Left ventricle myocardium inferior (tissue), 1 donor: ENCODE measurements at regions not wholly inside any gene's neighbourhood (a gene's known extent, or its start where the extent isn't known, plus 50 kb on each side); places are given as distances from the start of the nearest gene placed in this dataset.

Experiments
- DNase-seq: peaks from one replicate; pipeline ENCODE4 v3.0.0-alpha.2; 2020
- H3K27ac ChIP-seq: fragments of 200-600 bp; replicated peaks from 2 replicates; pipeline ENCODE4 v1.8.0; 2021
- H3K27me3 ChIP-seq: fragments of 200-600 bp; 2 replicates; pipeline ENCODE4 v1.8.0; 2021; ENCODE audit warnings: low read depth
- H3K36me3 ChIP-seq: fragments of 200-600 bp; 2 replicates; pipeline ENCODE4 v1.8.0; 2021
- H3K4me1 ChIP-seq: fragments of 200-600 bp; 2 replicates; pipeline ENCODE4 v1.8.0; 2021
- H3K4me3 ChIP-seq: fragments of 200-600 bp; 2 replicates; pipeline ENCODE4 v1.8.0; 2021; ENCODE audit warnings: mild to moderate bottlenecking, moderate library complexity
- H3K9me3 ChIP-seq: fragments of 200-600 bp; replicated peaks from 2 replicates; pipeline ENCODE4 v1.8.0; 2021
- CTCF ChIP-seq: fragments of 200-600 bp; IDR thresholded peaks from 2 replicates; pipeline ENCODE4 v1.8.0; 2021; ENCODE audit warnings: antibody characterized with exemption, mild to moderate bottlenecking, borderline replicate concordance
- intact Hi-C: fragments of 100-400 bp; cut with micrococcal nuclease; formaldehyde crosslinking; loops from one replicate; pipeline ENCODE4 v1.11.0; 2022
- donor health status: DM: no; HTN: yes; CAD: no; lungs with severe emphysema.

GRCh38 chr2:150545916-150546315, 58.4 kb upstream of the RND3 start:
- intact Hi-C loops, result no loop called here
- Histone ChIP-seq H3K4me1 (no peaks in the 10 kb centered on the region), H3K36me3 (no peaks in the 10 kb centered on the region), H3K27me3 (no peaks in the 10 kb centered on the region), H3K27ac (no peak overlapping the region), H3K4me3 (no peak overlapping the region), H3K9me3 (no peaks in the 10 kb centered on the region)
- TF ChIP-seq CTCF, result no peak
- no peak for DNase-seq

DNA sequence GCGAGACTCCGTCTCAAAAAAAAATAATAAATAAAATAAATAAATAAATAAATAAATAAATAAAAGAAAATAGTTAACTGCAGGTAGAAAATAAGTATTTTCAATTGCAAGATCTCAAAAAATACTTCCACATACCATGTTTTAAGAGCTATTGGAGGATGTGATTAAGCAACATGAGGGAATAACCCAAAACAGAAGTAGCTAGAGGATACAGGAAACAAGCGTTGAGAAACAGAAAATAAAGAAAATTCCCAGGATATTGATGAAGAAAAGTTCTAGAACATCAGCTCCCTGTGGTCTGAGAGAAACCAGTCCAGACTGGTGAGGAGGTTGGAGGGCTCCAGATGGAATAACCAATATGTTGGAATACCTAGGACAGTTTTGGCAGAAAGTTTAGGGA, 57.3 kb upstream of the RND3 start:
- Histone ChIP-seq H3K36me3 (no peaks in the 10 kb centered on the region), H3K4me3 (no peak overlapping the region), H3K27ac (no peak overlapping the region), H3K4me1 (no peaks in the 10 kb centered on the region), H3K27me3 (no peaks in the 10 kb centered on the region), H3K9me3 (no peaks in the 10 kb centered on the region)
- intact Hi-C loops, result no loop called here
- no peak for DNase-seq
- TF ChIP-seq CTCF, result no peak

- no peak overlapping the region for H3K27ac ChIP-seq
- no peak for TF ChIP-seq CTCF
- no peak overlapping the region for H3K4me3 ChIP-seq
- intact Hi-C loops, result no loop called here
- H3K9me3 ChIP-seq, result no peaks in the 10 kb centered on the region
- no peaks in the 10 kb centered on the region for H3K36me3 ChIP-seq
- H3K4me1 ChIP-seq, result no peaks in the 10 kb centered on the region
- no peaks in the 10 kb centered on the region for H3K27me3 ChIP-seq
- no peak for DNase-seq
These were observed 55.2 kb upstream of the RND3 start for GRCh38 chr2:150542692-150543091.

DNA sequence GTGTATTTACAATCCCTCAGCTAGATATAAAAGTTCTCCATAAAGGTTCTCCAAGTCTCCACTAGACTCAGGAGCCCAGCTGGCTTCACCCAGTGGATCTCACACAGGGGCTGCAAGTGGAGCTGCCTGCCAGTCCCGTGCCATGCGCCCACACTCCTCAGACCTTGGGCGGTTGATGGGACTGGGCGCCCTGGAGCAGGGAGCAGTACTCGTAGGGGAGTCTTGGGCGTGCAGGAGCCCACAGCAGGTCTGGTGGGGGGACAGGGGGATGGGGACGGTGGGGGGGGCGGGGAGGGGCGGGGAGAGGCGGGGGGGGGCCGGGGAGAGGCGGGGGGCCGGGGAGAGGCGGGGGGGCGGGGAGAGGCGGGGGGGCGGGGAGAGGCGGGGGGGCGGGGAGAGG, 54.7 kb upstream of the RND3 start:
- intact Hi-C loops, result no loop called here
- no peaks in the 10 kb centered on the region for H3K4me1 ChIP-seq
- no peak for DNase-seq
- no peaks in the 10 kb centered on the region for H3K27me3 ChIP-seq
- no peak for TF ChIP-seq CTCF
- no peak overlapping the region for H3K4me3 ChIP-seq
- H3K36me3 ChIP-seq, result no peaks in the 10 kb centered on the region
- no peaks in the 10 kb centered on the region for H3K9me3 ChIP-seq
- H3K27ac ChIP-seq, result no peak overlapping the region

- no peaks in the 10 kb centered on the region for H3K4me1 ChIP-seq
- H3K27me3 ChIP-seq, result no peaks in the 10 kb centered on the region
- no peaks in the 10 kb centered on the region for H3K9me3 ChIP-seq
- no peak overlapping the region for H3K4me3 ChIP-seq
- intact Hi-C loops, result no loop called here
- no peak overlapping the region for H3K27ac ChIP-seq
- no peak for DNase-seq
- no peaks in the 10 kb centered on the region for H3K36me3 ChIP-seq
- no peak for TF ChIP-seq CTCF
These were observed 51.3 kb upstream of the RND3 start for GRCh38 chr2:150538651-150539201.
